GM04503 (cell line): ENCODE measurements at regions not wholly inside any gene's neighbourhood (a gene's known extent, or its start where the extent isn't known, plus 50 kb on each side); places are given as distances from the start of the nearest gene placed in this dataset.
"Not testable (repeated sequence)": the region's sequence is repeated elsewhere in the genome, so short reads cannot be mapped to it uniquely, and the experiment has no call there.

ENCODE experiments used
- DNase-seq: peaks from one replicate; pipeline ENCODE4 v3.0.0-alpha.2; 2012; ENCODE audit warnings: low read depth

GRCh38 chr18:25490316-25490715 is 138.3 kb upstream of the ZNF521 start:
- DNase-seq = no peak

- no peak for DNase-seq
These were observed 121.0 kb upstream of the ZNF521 start for GRCh38 chr18:25473008-25473407.

GRCh38 chr18:25470756-25471524 is 119.0 kb upstream of the ZNF521 start:
- DNase-seq = not testable (repeated sequence)

- no peak for DNase-seq
These were observed 118.1 kb upstream of the ZNF521 start for GRCh38 chr18:25470062-25470461.

GRCh38 chr18:25469489-25469888 is 117.5 kb upstream of the ZNF521 start:
- no peak for DNase-seq

- no peak for DNase-seq
These were observed 115.4 kb upstream of the ZNF521 start for GRCh38 chr18:25467226-25467987.

GRCh38 chr18:25465152-25465732 is 113.3 kb upstream of the ZNF521 start:
- no peak for DNase-seq

- peak; percentile 32 for DNase-seq
These were observed 112.3 kb upstream of the ZNF521 start for GRCh38 chr18:25464227-25464626.

- DNase-seq = no peak
These were observed 111.8 kb upstream of the ZNF521 start for GRCh38 chr18:25463726-25464125.

- no peak for DNase-seq
These were observed 107.8 kb upstream of the ZNF521 start for GRCh38 chr18:25459814-25460213.

- DNase-seq = no peak
These were observed 105.6 kb upstream of the ZNF521 start for GRCh38 chr18:25457601-25458000.

- no peak for DNase-seq
These were observed 105.2 kb upstream of the ZNF521 start for GRCh38 chr18:25457126-25457525.

GRCh38 chr18:25456334-25457010 is 104.5 kb upstream of the ZNF521 start:
- no peak for DNase-seq

- DNase-seq = no peak
These were observed 103.7 kb upstream of the ZNF521 start for GRCh38 chr18:25455646-25456045.

GRCh38 chr18:25455159-25455558 is 103.2 kb upstream of the ZNF521 start:
- no peak for DNase-seq

- no peak for DNase-seq
These were observed 102.8 kb upstream of the ZNF521 start for GRCh38 chr18:25454730-25455129.

- no peak for DNase-seq
These were observed 102.3 kb upstream of the ZNF521 start for GRCh38 chr18:25454270-25454659.

- DNase-seq = peak; percentile 54
These were observed 101.7 kb upstream of the ZNF521 start for GRCh38 chr18:25453556-25454269.

- DNase-seq = no peak
These were observed 99.2 kb upstream of the ZNF521 start for GRCh38 chr18:25451077-25451658.

- DNase-seq = no peak
These were observed 97.1 kb upstream of the ZNF521 start for GRCh38 chr18:25449046-25449445.

- no peak for DNase-seq
These were observed 95.0 kb upstream of the ZNF521 start for GRCh38 chr18:25446972-25447371.
